HCT116 (cell line): ENCODE measurements at regions not wholly inside any gene's neighbourhood (a gene's known extent, or its start where the extent isn't known, plus 50 kb on each side); places are given as distances from the start of the nearest gene placed in this dataset.

Experiments used
- CEBPB ChIP-seq: IDR thresholded peaks from 2 replicates; pipeline ENCODE4 v1.6.1; 2012; ENCODE audit warnings: low read depth
- EZH2 ChIP-seq: fragments of 200-600 bp; sonication (generic); IDR thresholded peaks from 2 replicates; pipeline ENCODE4 v1.6.1; 2017; ENCODE audit warnings: antibody characterized with exemption, mixed run types
- EZH2phosphoT487 ChIP-seq: fragments of 200-600 bp; IDR thresholded peaks from 2 replicates; pipeline ENCODE4 v1.6.1; 2018; ENCODE audit warnings: antibody characterized with exemption, borderline replicate concordance
- JUND ChIP-seq: IDR thresholded peaks from 2 replicates; pipeline ENCODE4 v1.6.1; 2012
- POLR2A ChIP-seq: IDR thresholded peaks from 2 replicates; pipeline ENCODE4 v1.7.0; 2011; ENCODE audit warnings: borderline replicate concordance; ENCODE audit not compliant: insufficient read depth, insufficient read length; ENCODE audit errors: extremely low read depth
- SIN3A ChIP-seq: IDR thresholded peaks from 2 replicates; pipeline ENCODE4 v1.6.1; 2012; ENCODE audit warnings: low read depth
- YY1 ChIP-seq: IDR thresholded peaks from 2 replicates; pipeline ENCODE4 v1.6.1; 2011; ENCODE audit warnings: low read length, low read depth, moderate library complexity, mild to moderate bottlenecking; ENCODE audit not compliant: insufficient replicate concordance; ENCODE audit errors: extremely low read depth
- TF ChIP-seq, protein P1 (sequence below), 3 experiments: fragments of 200-600 bp in 1 of 3; sonication (generic) in 1 of 3; IDR thresholded peaks in 2 of 3; conservative IDR thresholded peaks in 1 of 3; 2 replicates each; pipeline ENCODE4 v1.5.1; 2012 to 2017; ENCODE audit warnings: low read depth in 2 of 3, low read length in 2 of 3, antibody characterized with exemption in 1 of 3, borderline replicate concordance in 1 of 3, control low read depth in 1 of 3, mild to moderate bottlenecking in 1 of 3, mixed read lengths in 1 of 3, mixed run types in 1 of 3, moderate library complexity in 1 of 3; ENCODE audit not compliant: insufficient read depth in 1 of 3

GRCh38 chr10:3681642-3682554, 103.1 kb downstream of the KLF6 start:
- TF ChIP-seq POLR2A, result no peak
- TF ChIP-seq, protein P1, sequence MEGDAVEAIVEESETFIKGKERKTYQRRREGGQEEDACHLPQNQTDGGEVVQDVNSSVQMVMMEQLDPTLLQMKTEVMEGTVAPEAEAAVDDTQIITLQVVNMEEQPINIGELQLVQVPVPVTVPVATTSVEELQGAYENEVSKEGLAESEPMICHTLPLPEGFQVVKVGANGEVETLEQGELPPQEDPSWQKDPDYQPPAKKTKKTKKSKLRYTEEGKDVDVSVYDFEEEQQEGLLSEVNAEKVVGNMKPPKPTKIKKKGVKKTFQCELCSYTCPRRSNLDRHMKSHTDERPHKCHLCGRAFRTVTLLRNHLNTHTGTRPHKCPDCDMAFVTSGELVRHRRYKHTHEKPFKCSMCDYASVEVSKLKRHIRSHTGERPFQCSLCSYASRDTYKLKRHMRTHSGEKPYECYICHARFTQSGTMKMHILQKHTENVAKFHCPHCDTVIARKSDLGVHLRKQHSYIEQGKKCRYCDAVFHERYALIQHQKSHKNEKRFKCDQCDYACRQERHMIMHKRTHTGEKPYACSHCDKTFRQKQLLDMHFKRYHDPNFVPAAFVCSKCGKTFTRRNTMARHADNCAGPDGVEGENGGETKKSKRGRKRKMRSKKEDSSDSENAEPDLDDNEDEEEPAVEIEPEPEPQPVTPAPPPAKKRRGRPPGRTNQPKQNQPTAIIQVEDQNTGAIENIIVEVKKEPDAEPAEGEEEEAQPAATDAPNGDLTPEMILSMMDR (IDR thresholded peaks at IDR 0.05 in 2 of 3, conservative IDR thresholded peaks at IDR 0.05 in 1 of 3; ENCODE audit: borderline replicate concordance in 1 of 3, insufficient read depth in 1 of 3, low read depth in 2 of 3, low read length in 2 of 3), result no peak
- no peak for TF ChIP-seq EZH2phosphoT487
- no peak for TF ChIP-seq YY1
- TF ChIP-seq SIN3A, result no peak
- TF ChIP-seq CEBPB, result no peak
- TF ChIP-seq JUND, result no peak
- TF ChIP-seq EZH2, result no peak
